ENCODE measurements at regions not wholly inside any gene's neighbourhood (a gene's known extent, or its start where the extent isn't known, plus 50 kb on each side); places are given as distances from the start of the nearest gene placed in this dataset.

GRCh38 chr11:110866081-110866480, 153.8 kb upstream of the ARHGAP20 start:
- TF ChIP-seq, protein P1, sequence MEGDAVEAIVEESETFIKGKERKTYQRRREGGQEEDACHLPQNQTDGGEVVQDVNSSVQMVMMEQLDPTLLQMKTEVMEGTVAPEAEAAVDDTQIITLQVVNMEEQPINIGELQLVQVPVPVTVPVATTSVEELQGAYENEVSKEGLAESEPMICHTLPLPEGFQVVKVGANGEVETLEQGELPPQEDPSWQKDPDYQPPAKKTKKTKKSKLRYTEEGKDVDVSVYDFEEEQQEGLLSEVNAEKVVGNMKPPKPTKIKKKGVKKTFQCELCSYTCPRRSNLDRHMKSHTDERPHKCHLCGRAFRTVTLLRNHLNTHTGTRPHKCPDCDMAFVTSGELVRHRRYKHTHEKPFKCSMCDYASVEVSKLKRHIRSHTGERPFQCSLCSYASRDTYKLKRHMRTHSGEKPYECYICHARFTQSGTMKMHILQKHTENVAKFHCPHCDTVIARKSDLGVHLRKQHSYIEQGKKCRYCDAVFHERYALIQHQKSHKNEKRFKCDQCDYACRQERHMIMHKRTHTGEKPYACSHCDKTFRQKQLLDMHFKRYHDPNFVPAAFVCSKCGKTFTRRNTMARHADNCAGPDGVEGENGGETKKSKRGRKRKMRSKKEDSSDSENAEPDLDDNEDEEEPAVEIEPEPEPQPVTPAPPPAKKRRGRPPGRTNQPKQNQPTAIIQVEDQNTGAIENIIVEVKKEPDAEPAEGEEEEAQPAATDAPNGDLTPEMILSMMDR (IDR thresholded peaks at IDR 0.05) = no peak
- TF ChIP-seq POLR2A (IDR thresholded peaks at IDR 0.05) = no peak
- Histone ChIP-seq H3K4me1 (no peaks in the 10 kb centered on the region), H3K27ac (no peak overlapping the region), H3K36me3 (no peaks in the 10 kb centered on the region), H3K27me3 (no peaks in the 10 kb centered on the region), H3K4me3 (no peak overlapping the region), H3K9me3 (no peaks in the 10 kb centered on the region)
- ATAC-seq (no peak), DNase-seq (no peak)
- intact Hi-C loops (cut with DNase I) = no loop called here
- WGBS (ENCODE audit: insufficient coverage, low coverage, low lambda C conversion rate, missing lambda C conversion rate) = 71% methylated on average over 2 of the region's 4 CpGs

DNA sequence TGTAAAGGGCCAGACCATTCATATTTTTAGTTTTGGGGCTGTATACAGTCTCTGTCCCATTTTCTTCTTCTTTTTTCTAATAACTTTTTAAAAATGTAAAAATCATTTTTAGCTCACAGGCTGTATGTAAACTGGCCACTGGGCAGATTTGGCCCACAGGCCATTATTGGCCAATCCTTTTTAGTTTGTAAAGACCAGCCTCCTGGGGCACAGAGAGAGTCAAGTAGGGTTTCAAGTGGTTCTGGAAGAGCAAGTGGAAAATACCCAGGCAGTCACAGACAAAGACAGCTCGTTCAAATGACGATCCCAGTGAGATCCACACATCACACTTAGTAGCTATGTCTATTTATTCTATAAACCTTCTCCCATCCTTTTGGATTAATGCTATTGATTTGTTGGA, 150.2 kb upstream of the ARHGAP20 start:
- intact Hi-C loops (cut with DNase I) = no loop called here
- ATAC-seq = no peak
- H3K9me3 ChIP-seq = no peaks in the 10 kb centered on the region
- no peak for DNase-seq
- no peak overlapping the region for H3K27ac ChIP-seq
- no peak overlapping the region for H3K4me3 ChIP-seq
- 71% methylated on average over 2 of the region's 2 CpGs for WGBS (ENCODE audit: insufficient coverage, low coverage, low lambda C conversion rate, missing lambda C conversion rate)
- no peak for TF ChIP-seq POLR2A (IDR thresholded peaks at IDR 0.05)
- TF ChIP-seq, protein P1 (IDR thresholded peaks at IDR 0.05) = no peak
- H3K27me3 ChIP-seq = no peaks in the 10 kb centered on the region
- H3K4me1 ChIP-seq = no peaks in the 10 kb centered on the region
- H3K36me3 ChIP-seq = no peaks in the 10 kb centered on the region

- H3K9me3 ChIP-seq = no peaks in the 10 kb centered on the region
- H3K36me3 ChIP-seq = no peaks in the 10 kb centered on the region
- H3K4me3 ChIP-seq = no peak overlapping the region
- ATAC-seq (no peak), DNase-seq (no peak)
- intact Hi-C loops (cut with DNase I) = no loop called here
- H3K4me1 ChIP-seq = no peaks in the 10 kb centered on the region
- H3K27me3 ChIP-seq = no peaks in the 10 kb centered on the region
- WGBS (ENCODE audit: insufficient coverage, low coverage, low lambda C conversion rate, missing lambda C conversion rate) = 88% methylated on average over 3 of the region's 3 CpGs
- no peak for TF ChIP-seq POLR2A (IDR thresholded peaks at IDR 0.05)
- TF ChIP-seq, protein P1 (IDR thresholded peaks at IDR 0.05) = no peak
- no peak overlapping the region for H3K27ac ChIP-seq
Observed at GRCh38 chr11:110860461-110860860, 148.2 kb upstream of the ARHGAP20 start.

GRCh38 chr11:110859998-110860397, 147.8 kb upstream of the ARHGAP20 start:
- intact Hi-C loops (cut with DNase I) = no loop called here
- no peak for TF ChIP-seq POLR2A (IDR thresholded peaks at IDR 0.05)
- TF ChIP-seq, protein P1 (IDR thresholded peaks at IDR 0.05) = no peak
- DNase-seq = no peak
- Histone ChIP-seq H3K9me3 (no peaks in the 10 kb centered on the region), H3K4me1 (no peaks in the 10 kb centered on the region), H3K27me3 (no peaks in the 10 kb centered on the region), H3K27ac (no peak overlapping the region), H3K4me3 (no peak overlapping the region), H3K36me3 (no peaks in the 10 kb centered on the region)
- ATAC-seq = no peak
- WGBS (ENCODE audit: insufficient coverage, low coverage, low lambda C conversion rate, missing lambda C conversion rate) = 76% methylated on average over 5 of the region's 6 CpGs

DNA sequence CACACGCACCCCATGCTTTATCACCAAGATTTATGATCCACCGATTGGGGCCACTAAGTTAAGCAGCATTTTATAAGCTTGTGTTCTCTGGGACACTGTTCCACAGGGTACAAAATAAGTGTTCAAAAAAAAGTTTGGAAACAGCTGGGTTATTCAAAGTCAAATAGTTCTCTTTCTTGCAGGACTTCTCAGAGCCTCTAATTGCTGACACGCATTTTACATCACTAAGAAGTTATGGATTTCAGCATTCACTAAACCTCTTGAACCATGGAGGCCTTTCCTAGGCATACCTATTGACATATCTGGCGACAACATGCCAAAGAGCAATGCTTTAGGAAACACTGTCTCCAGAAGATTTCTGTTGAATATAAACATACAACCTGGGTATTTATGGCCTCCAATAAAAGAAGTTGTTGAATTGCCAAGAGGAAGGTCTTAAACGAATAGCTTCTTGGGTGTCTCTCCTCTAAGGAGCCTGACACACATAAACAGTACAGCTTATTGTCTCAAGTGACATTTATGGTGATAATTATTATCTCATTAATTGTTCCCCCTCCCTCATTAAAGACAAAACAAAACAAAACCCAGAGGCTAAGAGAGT, 147.1 kb upstream of the ARHGAP20 start:
- ATAC-seq (no peak), DNase-seq (no peak)
- H3K36me3 ChIP-seq = no peaks in the 10 kb centered on the region
- H3K27ac ChIP-seq = no peak overlapping the region
- WGBS (ENCODE audit: insufficient coverage, low coverage, low lambda C conversion rate, missing lambda C conversion rate) = 79% methylated on average over 5 of the region's 5 CpGs
- no peaks in the 10 kb centered on the region for H3K27me3 ChIP-seq
- H3K4me1 ChIP-seq = no peaks in the 10 kb centered on the region
- intact Hi-C loops (cut with DNase I) = no loop called here
- TF ChIP-seq POLR2A (IDR thresholded peaks at IDR 0.05) = no peak
- TF ChIP-seq, protein P1 (IDR thresholded peaks at IDR 0.05) = no peak
- H3K9me3 ChIP-seq = no peaks in the 10 kb centered on the region
- H3K4me3 ChIP-seq = no peak overlapping the region
